ENCODE measurements at regions not wholly inside any gene's neighbourhood (a gene's known extent, or its start where the extent isn't known, plus 50 kb on each side); places are given as distances from the start of the nearest gene placed in this dataset.

GRCh38 chr14:98711453-98711852, 560.5 kb downstream of the BCL11B start:
- Mint-ChIP-seq H3K27ac (peak overlapping the region; percentile 84), H3K4me1 (ENCODE audit: low read depth) (peaks cover 22% of the 10 kb centered on the region), H3K27me3 (ENCODE audit: low read depth) (peaks cover 10% of the 10 kb centered on the region), H3K9me3 (no peaks in the 10 kb centered on the region), H3K36me3 (ENCODE audit: low read depth) (no peaks in the 10 kb centered on the region), H3K4me3 (peak overlapping the region; percentile 79)

- Mint-ChIP-seq H3K4me3 (no peak overlapping the region), H3K27me3 (ENCODE audit: low read depth) (peaks cover 6% of the 10 kb centered on the region), H3K27ac (no peak overlapping the region), H3K9me3 (no peaks in the 10 kb centered on the region), H3K36me3 (ENCODE audit: low read depth) (no peaks in the 10 kb centered on the region), H3K4me1 (ENCODE audit: low read depth) (peaks cover 16% of the 10 kb centered on the region)
Measured at GRCh38 chr14:98714626-98715425, 557.2 kb downstream of the BCL11B start.

- Mint-ChIP-seq H3K36me3 (ENCODE audit: low read depth) (no peaks in the 10 kb centered on the region), H3K4me1 (ENCODE audit: low read depth) (peaks cover 10% of the 10 kb centered on the region), H3K4me3 (no peak overlapping the region), H3K27me3 (ENCODE audit: low read depth) (peaks cover 6% of the 10 kb centered on the region), H3K27ac (no peak overlapping the region), H3K9me3 (no peaks in the 10 kb centered on the region)
Measured at GRCh38 chr14:98716133-98716532, 555.9 kb downstream of the BCL11B start.

- Mint-ChIP-seq H3K27me3 (ENCODE audit: low read depth) (peaks cover 17% of the 10 kb centered on the region), H3K9me3 (no peaks in the 10 kb centered on the region), H3K36me3 (ENCODE audit: low read depth) (no peaks in the 10 kb centered on the region)
Measured at GRCh38 chr14:98721061-98721460, 550.9 kb downstream of the BCL11B start.

GRCh38 chr14:98724734-98725133, 547.3 kb downstream of the BCL11B start:
- Mint-ChIP-seq H3K4me3 (no peak overlapping the region), H3K27me3 (ENCODE audit: low read depth) (peaks cover 17% of the 10 kb centered on the region), H3K9me3 (no peaks in the 10 kb centered on the region), H3K36me3 (ENCODE audit: low read depth) (no peaks in the 10 kb centered on the region), H3K27ac (no peak overlapping the region), H3K4me1 (ENCODE audit: low read depth) (no peaks in the 10 kb centered on the region)

More at GRCh38 chr14:98721061-98721460, 550.9 kb downstream of the BCL11B start:
- Mint-ChIP-seq H3K27ac (no peak overlapping the region), H3K4me3 (no peak overlapping the region), H3K4me1 (ENCODE audit: low read depth) (no peaks in the 10 kb centered on the region)

GRCh38 chr14:98725191-98725590, 546.8 kb downstream of the BCL11B start:
- Mint-ChIP-seq H3K27me3 (ENCODE audit: low read depth) (peaks cover 17% of the 10 kb centered on the region), H3K4me1 (ENCODE audit: low read depth) (no peaks in the 10 kb centered on the region), H3K27ac (no peak overlapping the region), H3K4me3 (no peak overlapping the region), H3K9me3 (no peaks in the 10 kb centered on the region), H3K36me3 (ENCODE audit: low read depth) (no peaks in the 10 kb centered on the region)

- H3K4me1 Mint-ChIP-seq (ENCODE audit: low read depth): no peaks in the 10 kb centered on the region
- no peak overlapping the region for H3K27ac Mint-ChIP-seq
- peaks cover 17% of the 10 kb centered on the region for H3K27me3 Mint-ChIP-seq (ENCODE audit: low read depth)
- no peak overlapping the region for H3K4me3 Mint-ChIP-seq
- no peaks in the 10 kb centered on the region for H3K36me3 Mint-ChIP-seq (ENCODE audit: low read depth)
- H3K9me3 Mint-ChIP-seq: no peaks in the 10 kb centered on the region
Measured at GRCh38 chr14:98725676-98726075, 546.3 kb downstream of the BCL11B start.

- Mint-ChIP-seq H3K9me3 (no peaks in the 10 kb centered on the region), H3K27ac (no peak overlapping the region), H3K4me1 (ENCODE audit: low read depth) (no peaks in the 10 kb centered on the region), H3K27me3 (ENCODE audit: low read depth) (peaks cover 17% of the 10 kb centered on the region), H3K4me3 (no peak overlapping the region), H3K36me3 (ENCODE audit: low read depth) (no peaks in the 10 kb centered on the region)
Measured at GRCh38 chr14:98726585-98727405, 545.2 kb downstream of the BCL11B start.

- Mint-ChIP-seq H3K36me3 (ENCODE audit: low read depth) (no peaks in the 10 kb centered on the region), H3K27me3 (ENCODE audit: low read depth) (peaks cover 13% of the 10 kb centered on the region), H3K27ac (no peak overlapping the region), H3K4me1 (ENCODE audit: low read depth) (no peaks in the 10 kb centered on the region), H3K4me3 (no peak overlapping the region), H3K9me3 (no peaks in the 10 kb centered on the region)
Measured at GRCh38 chr14:98728024-98728423, 544.0 kb downstream of the BCL11B start.

- Mint-ChIP-seq H3K27ac (no peak overlapping the region), H3K4me1 (ENCODE audit: low read depth) (no peaks in the 10 kb centered on the region), H3K4me3 (no peak overlapping the region), H3K27me3 (ENCODE audit: low read depth) (peaks cover 12% of the 10 kb centered on the region), H3K36me3 (ENCODE audit: low read depth) (no peaks in the 10 kb centered on the region), H3K9me3 (no peaks in the 10 kb centered on the region)
Measured at GRCh38 chr14:98728836-98729235, 543.2 kb downstream of the BCL11B start.

GRCh38 chr14:98731286-98731685, 540.7 kb downstream of the BCL11B start:
- no peaks in the 10 kb centered on the region for H3K36me3 Mint-ChIP-seq (ENCODE audit: low read depth)
- H3K4me1 Mint-ChIP-seq (ENCODE audit: low read depth): no peaks in the 10 kb centered on the region
- H3K27me3 Mint-ChIP-seq (ENCODE audit: low read depth): peaks cover 4% of the 10 kb centered on the region
- peaks cover 8% of the 10 kb centered on the region for H3K9me3 Mint-ChIP-seq
- H3K4me3 Mint-ChIP-seq: no peak overlapping the region
- no peak overlapping the region for H3K27ac Mint-ChIP-seq

- Mint-ChIP-seq H3K27ac (no peak overlapping the region), H3K4me1 (ENCODE audit: low read depth) (no peaks in the 10 kb centered on the region), H3K9me3 (peaks cover 8% of the 10 kb centered on the region), H3K36me3 (ENCODE audit: low read depth) (no peaks in the 10 kb centered on the region), H3K27me3 (ENCODE audit: low read depth) (peaks cover 4% of the 10 kb centered on the region), H3K4me3 (no peak overlapping the region)
Measured at GRCh38 chr14:98731701-98732100, 540.3 kb downstream of the BCL11B start.

- Mint-ChIP-seq H3K27me3 (ENCODE audit: low read depth) (peaks cover 4% of the 10 kb centered on the region), H3K4me3 (no peak overlapping the region), H3K9me3 (peaks cover 8% of the 10 kb centered on the region), H3K27ac (no peak overlapping the region), H3K4me1 (ENCODE audit: low read depth) (no peaks in the 10 kb centered on the region), H3K36me3 (ENCODE audit: low read depth) (no peaks in the 10 kb centered on the region)
Measured at GRCh38 chr14:98733536-98733935, 538.5 kb downstream of the BCL11B start.

GRCh38 chr14:98736701-98737338, 535.2 kb downstream of the BCL11B start:
- H3K4me3 Mint-ChIP-seq: no peak overlapping the region
- H3K4me1 Mint-ChIP-seq (ENCODE audit: low read depth): no peaks in the 10 kb centered on the region
- peaks cover 8% of the 10 kb centered on the region for H3K9me3 Mint-ChIP-seq
- H3K27ac Mint-ChIP-seq: no peak overlapping the region
- peaks cover 4% of the 10 kb centered on the region for H3K27me3 Mint-ChIP-seq (ENCODE audit: low read depth)
- no peaks in the 10 kb centered on the region for H3K36me3 Mint-ChIP-seq (ENCODE audit: low read depth)

Data from T-helper 1 cell treated with Interleukin-12 subunit alpha and Interleukin-12 subunit beta and Interleukin-4 antibody, amounts not matched to agents 30 μg/mL and 1 μg/mL, for 36 hours (primary cell).